Stimulated activated CD8-positive, alpha-beta memory T cell treated with anti-CD3 and anti-CD28 coated beads, Interleukin-7, amount 100 ng/mL, for 4 hours (primary cell): ENCODE measurements at regions not wholly inside any gene's neighbourhood (a gene's known extent, or its start where the extent isn't known, plus 50 kb on each side); places are given as distances from the start of the nearest gene placed in this dataset.

ENCODE experiments used
- DNase-seq, 2 donors: peaks; one replicate each; pipeline ENCODE4 v3.0.0-alpha.2; 2020; ENCODE audit warnings: low read depth in 2 of 2

GRCh38 chr10:3625959-3626751 lies 158.9 kb downstream of the KLF6 start:
- DNase-seq: no peak

GRCh38 chr10:3624367-3624766 lies 160.6 kb downstream of the KLF6 start:
- DNase-seq: no peak

GRCh38 chr10:3623746-3624145 lies 161.3 kb downstream of the KLF6 start:
- DNase-seq: no peak

- DNase-seq: no peak
Measured at GRCh38 chr10:3622845-3623621, 162.0 kb downstream of the KLF6 start.

GRCh38 chr10:3622427-3622826 lies 162.6 kb downstream of the KLF6 start:
- DNase-seq: no peak

- no peak for DNase-seq
Measured at GRCh38 chr10:3620818-3621217, 164.2 kb downstream of the KLF6 start.

GRCh38 chr10:3619241-3619640 lies 165.8 kb downstream of the KLF6 start:
- DNase-seq: no peak

GRCh38 chr10:3616880-3617279 lies 168.1 kb downstream of the KLF6 start:
- DNase-seq: no peak

GRCh38 chr10:3613318-3613717 lies 171.7 kb downstream of the KLF6 start:
- no peak for DNase-seq

GRCh38 chr10:3612183-3613001 lies 172.6 kb downstream of the KLF6 start:
- DNase-seq: no peak

GRCh38 chr10:3606309-3606708 lies 178.7 kb downstream of the KLF6 start:
- DNase-seq: no peak

- DNase-seq: no peak
Measured at GRCh38 chr10:3605882-3606281, 179.1 kb downstream of the KLF6 start.

GRCh38 chr10:3595736-3596135 lies 189.3 kb downstream of the KLF6 start:
- DNase-seq: no peak

GRCh38 chr10:3593611-3594010 lies 191.4 kb downstream of the KLF6 start:
- DNase-seq: no peak

GRCh38 chr10:3592424-3592823 lies 192.6 kb downstream of the KLF6 start:
- DNase-seq: no peak

GRCh38 chr10:3588816-3589215 lies 196.2 kb downstream of the KLF6 start:
- no peak for DNase-seq

GRCh38 chr10:3588346-3588745 lies 196.7 kb downstream of the KLF6 start:
- DNase-seq: no peak

- DNase-seq: no peak
Measured at GRCh38 chr10:3584926-3585784, 199.9 kb downstream of the KLF6 start.

- DNase-seq: no peak
Measured at GRCh38 chr10:3580565-3580964, 204.4 kb downstream of the KLF6 start.

GRCh38 chr10:3579845-3580244 lies 205.2 kb downstream of the KLF6 start:
- DNase-seq: no peak

- no peak for DNase-seq
Measured at GRCh38 chr10:3578682-3579081, 206.3 kb downstream of the KLF6 start.
